GM23338 (cell line): ENCODE measurements at regions not wholly inside any gene's neighbourhood (a gene's known extent, or its start where the extent isn't known, plus 50 kb on each side); places are given as distances from the start of the nearest gene placed in this dataset.

ENCODE experiments used
- ATAC-seq: fragments of 200-7000 bp; cut with Tn5 transposase; 3 replicates; pipeline ENCODE4 v1.9.1; 2020
- DNase-seq: peaks from one replicate; pipeline ENCODE4 v3.0.0-alpha.2; 2015; ENCODE audit warnings: low spot score
- H2AFZ ChIP-seq: fragments of 200-600 bp; sonication (generic); 2 replicates; pipeline ENCODE4 v1.8.0; 2016; ENCODE audit warnings: antibody characterized with exemption, mild to moderate bottlenecking, moderate library complexity
- H3F3A ChIP-seq: fragments of 200-600 bp; sonication (generic); replicated peaks from 2 replicates; pipeline ENCODE4 v1.8.0; 2017; ENCODE audit warnings: antibody characterized with exemption, mixed run types, low read depth
- H3K27ac ChIP-seq: fragments of 200-600 bp; sonication (generic); 2 replicates; pipeline ENCODE4 v1.6.1; 2016; ENCODE audit warnings: low read depth
- H3K27me3 ChIP-seq: fragments of 200-600 bp; sonication (generic); 2 replicates; pipeline ENCODE4 v1.8.0; 2016; ENCODE audit warnings: mild to moderate bottlenecking, mixed run types, moderate library complexity; ENCODE audit not compliant: insufficient read depth
- H3K36me3 ChIP-seq: fragments of 200-600 bp; sonication (generic); 2 replicates; pipeline ENCODE4 v1.8.0; 2016; ENCODE audit warnings: mild to moderate bottlenecking; ENCODE audit not compliant: insufficient read depth
- H3K4me1 ChIP-seq: fragments of 200-600 bp; sonication (generic); 2 replicates; pipeline ENCODE4 v1.8.0; 2016; ENCODE audit warnings: mild to moderate bottlenecking, moderate library complexity; ENCODE audit not compliant: insufficient read depth
- H3K4me2 ChIP-seq: fragments of 200-600 bp; sonication (generic); 2 replicates; pipeline ENCODE4 v1.7.1; 2017; ENCODE audit warnings: mixed run types
- H3K4me3 ChIP-seq: fragments of 200-600 bp; sonication (generic); 2 replicates; pipeline ENCODE4 v1.6.1; 2016; ENCODE audit warnings: mixed run types
- H3K79me2 ChIP-seq: fragments of 200-600 bp; sonication (generic); replicated peaks from 2 replicates; pipeline ENCODE4 v1.8.0; 2017; ENCODE audit warnings: mild to moderate bottlenecking; ENCODE audit not compliant: insufficient read depth
- H3K9me2 ChIP-seq: fragments of 200-600 bp; sonication (generic); 2 replicates; pipeline ENCODE4 v1.8.0; 2017; ENCODE audit not compliant: insufficient read depth
- H4K20me1 ChIP-seq: fragments of 200-600 bp; sonication (generic); replicated peaks from 2 replicates; pipeline ENCODE4 v1.8.0; 2017; ENCODE audit warnings: mild to moderate bottlenecking; ENCODE audit not compliant: insufficient read depth
- H3K27ac Mint-ChIP-seq: 2 replicates; pipeline ENCODE4 v1.8.0; 2020; ENCODE audit warnings: inconsistent platforms, mild to moderate bottlenecking, moderate library complexity, mixed read lengths
- H3K27me3 Mint-ChIP-seq: 3 replicates; pipeline ENCODE4 v1.8.0; 2022; ENCODE audit warnings: low read depth, mild to moderate bottlenecking, moderate library complexity, mixed read lengths, inconsistent platforms; ENCODE audit not compliant: insufficient read depth, poor library complexity
- H3K36me3 Mint-ChIP-seq: 3 replicates; pipeline ENCODE4 v1.8.0; 2021; ENCODE audit warnings: low read depth, mild to moderate bottlenecking, inconsistent platforms, moderate library complexity, mixed read lengths
- H3K4me1 Mint-ChIP-seq: 3 replicates; pipeline ENCODE4 v1.8.0; 2020; ENCODE audit warnings: mild to moderate bottlenecking, inconsistent platforms, mixed read lengths
- H3K4me3 Mint-ChIP-seq: 3 replicates; pipeline ENCODE4 v1.8.0; 2021; ENCODE audit warnings: moderate library complexity, mild to moderate bottlenecking, inconsistent platforms, mixed read lengths
- H3K9me3 Mint-ChIP-seq: 3 replicates; pipeline ENCODE4 v1.8.0; 2020; ENCODE audit warnings: moderate library complexity, mild to moderate bottlenecking, inconsistent platforms, mixed read lengths
- CREB1 ChIP-seq: fragments of 250-450 bp; sonication (Bioruptor Pico); IDR thresholded peaks from 2 replicates; pipeline ENCODE4 v1.5.0; 2020; ENCODE audit warnings: low read depth, mild to moderate bottlenecking, moderate library complexity
- ETS1 ChIP-seq: IDR thresholded peaks from 2 replicates; pipeline ENCODE4 v1.6.1; 2016; ENCODE audit warnings: antibody characterized with exemption
- EZH2phosphoT487 ChIP-seq: fragments of 200-600 bp; sonication (generic); IDR thresholded peaks from one replicate; pipeline ENCODE4 v1.8.1; 2018; ENCODE audit warnings: antibody characterized with exemption; ENCODE audit not compliant: unreplicated experiment
- JUNB ChIP-seq: IDR thresholded peaks from one replicate; pipeline ENCODE4 v1.6.1; 2016; ENCODE audit warnings: antibody characterized with exemption; ENCODE audit not compliant: unreplicated experiment
- NANOG ChIP-seq: IDR thresholded peaks from 2 replicates; pipeline ENCODE4 v1.6.1; 2016; ENCODE audit warnings: antibody characterized with exemption, borderline replicate concordance
- POLR2AphosphoS5 ChIP-seq: IDR thresholded peaks from 2 replicates; pipeline ENCODE4 v1.6.1; 2016; ENCODE audit warnings: antibody characterized with exemption, low read depth
- ZNF114 ChIP-seq: fragments of 250-450 bp; sonication (Bioruptor Pico); IDR thresholded peaks from 2 replicates; pipeline ENCODE4 v1.5.0; 2020; ENCODE audit warnings: mild to moderate bottlenecking, moderate library complexity
- ZNF331 ChIP-seq: fragments of 250-450 bp; sonication (Bioruptor Pico); IDR thresholded peaks from 2 replicates; pipeline ENCODE4 v1.5.0; 2020; ENCODE audit warnings: low read depth, mild to moderate bottlenecking, moderate library complexity
- TF ChIP-seq, protein P1 (sequence below), 2 experiments: fragments of 200-600 bp in 1 of 2; sonication (generic) in 1 of 2; conservative IDR thresholded peaks; 2 replicates each; pipeline versions ENCODE4 v1.5.1 to v1.6.1; 2016 to 2017; ENCODE audit warnings: antibody characterized with exemption in 2 of 2, low read depth in 2 of 2, mild to moderate bottlenecking in 2 of 2, moderate library complexity in 1 of 2

DNA sequence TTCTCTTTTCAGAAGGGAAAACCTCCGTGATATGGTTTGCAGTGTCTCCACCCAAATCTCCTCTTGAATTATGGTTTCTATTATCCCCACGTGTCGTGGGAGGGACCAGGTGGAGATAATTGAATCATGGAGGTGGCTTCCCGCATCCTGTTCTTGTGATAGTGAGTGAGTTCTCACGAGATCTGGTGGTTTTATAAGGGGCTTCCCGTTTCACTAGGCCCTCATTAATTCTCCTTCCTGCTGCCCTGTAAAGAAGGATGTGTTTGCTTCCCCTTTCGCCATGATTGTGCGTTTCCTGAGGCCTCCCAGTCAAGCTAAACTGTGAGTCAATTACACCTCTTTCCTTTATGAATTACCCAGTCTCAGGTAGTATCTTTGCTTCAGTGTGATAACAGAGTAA, 692.7 kb upstream of the GRM7 start:
- Mint-ChIP-seq H3K27ac (no peak overlapping the region), H3K36me3 (no peaks in the 10 kb centered on the region; the same call in 1 of the 3 replicates), H3K27me3 (no peaks in the 10 kb centered on the region), H3K9me3 (peaks cover 84% of the 10 kb centered on the region), H3K4me1 (no peaks in the 10 kb centered on the region), H3K4me3 (no peak overlapping the region)
- no peak for ATAC-seq
- H4K20me1 ChIP-seq = no peaks in the 10 kb centered on the region
- no peak for DNase-seq
- no peak overlapping the region for H2AFZ ChIP-seq
- TF ChIP-seq, protein P1, sequence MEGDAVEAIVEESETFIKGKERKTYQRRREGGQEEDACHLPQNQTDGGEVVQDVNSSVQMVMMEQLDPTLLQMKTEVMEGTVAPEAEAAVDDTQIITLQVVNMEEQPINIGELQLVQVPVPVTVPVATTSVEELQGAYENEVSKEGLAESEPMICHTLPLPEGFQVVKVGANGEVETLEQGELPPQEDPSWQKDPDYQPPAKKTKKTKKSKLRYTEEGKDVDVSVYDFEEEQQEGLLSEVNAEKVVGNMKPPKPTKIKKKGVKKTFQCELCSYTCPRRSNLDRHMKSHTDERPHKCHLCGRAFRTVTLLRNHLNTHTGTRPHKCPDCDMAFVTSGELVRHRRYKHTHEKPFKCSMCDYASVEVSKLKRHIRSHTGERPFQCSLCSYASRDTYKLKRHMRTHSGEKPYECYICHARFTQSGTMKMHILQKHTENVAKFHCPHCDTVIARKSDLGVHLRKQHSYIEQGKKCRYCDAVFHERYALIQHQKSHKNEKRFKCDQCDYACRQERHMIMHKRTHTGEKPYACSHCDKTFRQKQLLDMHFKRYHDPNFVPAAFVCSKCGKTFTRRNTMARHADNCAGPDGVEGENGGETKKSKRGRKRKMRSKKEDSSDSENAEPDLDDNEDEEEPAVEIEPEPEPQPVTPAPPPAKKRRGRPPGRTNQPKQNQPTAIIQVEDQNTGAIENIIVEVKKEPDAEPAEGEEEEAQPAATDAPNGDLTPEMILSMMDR (conservative IDR thresholded peaks at IDR 0.05; ENCODE audit: low read depth in 2 of 2) = no peak
- TF ChIP-seq ETS1 = no peak
- no peak for TF ChIP-seq ZNF331 (CRISPR knock-in tag)
- TF ChIP-seq EZH2phosphoT487 = no peak
- TF ChIP-seq JUNB = no peak
- TF ChIP-seq POLR2AphosphoS5 = no peak
- no peak for TF ChIP-seq CREB1 (CRISPR knock-in tag)
- no peak for TF ChIP-seq ZNF114 (CRISPR knock-in tag)
- no peak overlapping the region for H3K4me3 ChIP-seq
- no peaks in the 10 kb centered on the region for H3K27me3 ChIP-seq
- no peaks in the 10 kb centered on the region; the same call in 1 of the 2 replicates for H3K36me3 ChIP-seq
- H3K79me2 ChIP-seq = no peaks in the 10 kb centered on the region
- no peaks in the 10 kb centered on the region for H3K4me1 ChIP-seq
- no peaks in the 10 kb centered on the region for H3F3A ChIP-seq
- no peak overlapping the region for H3K4me2 ChIP-seq
- H3K9me2 ChIP-seq = no peaks in the 10 kb centered on the region
- H3K27ac ChIP-seq = no peak overlapping the region

GRCh38 chr3:6172871-6173642, 687.9 kb upstream of the GRM7 start:
- Histone ChIP-seq H3K79me2 (no peaks in the 10 kb centered on the region), H3K4me2 (no peak overlapping the region), H4K20me1 (no peaks in the 10 kb centered on the region), H2AFZ (no peak overlapping the region), H3K4me3 (no peak overlapping the region), H3K4me1 (no peaks in the 10 kb centered on the region), H3K27ac (no peak overlapping the region), H3F3A (no peaks in the 10 kb centered on the region), H3K36me3 (no peaks in the 10 kb centered on the region; the same call in 1 of the 2 replicates), H3K9me2 (no peaks in the 10 kb centered on the region), H3K27me3 (no peaks in the 10 kb centered on the region)
- DNase-seq = no peak
- no peak overlapping the region for H3K27ac Mint-ChIP-seq
- no peak overlapping the region for H3K4me3 Mint-ChIP-seq
- H3K27me3 Mint-ChIP-seq = no peaks in the 10 kb centered on the region
- ATAC-seq = no peak
- H3K36me3 Mint-ChIP-seq = no peaks in the 10 kb centered on the region; the same call in 1 of the 3 replicates
- H3K9me3 Mint-ChIP-seq = peaks cover 74% of the 10 kb centered on the region
- no peaks in the 10 kb centered on the region for H3K4me1 Mint-ChIP-seq
- TF ChIP-seq NANOG = no peak
